GM18858 (cell line): ENCODE measurements at regions not wholly inside any gene's neighbourhood (a gene's known extent, or its start where the extent isn't known, plus 50 kb on each side); places are given as distances from the start of the nearest gene placed in this dataset.

ENCODE experiments used
- ATAC-seq: cut with Tn5 transposase; IDR thresholded peaks from one replicate; pipeline ENCODE4 v1.9.1; 2021; ENCODE audit not compliant: unreplicated experiment

- ATAC-seq: no peak
Measured at GRCh38 chr6:100184473-100184872, 190.4 kb upstream of the MCHR2 start.

- no peak for ATAC-seq
Measured at GRCh38 chr6:100182313-100182712, 188.3 kb upstream of the MCHR2 start.

GRCh38 chr6:100181309-100181708 is 187.3 kb upstream of the MCHR2 start:
- ATAC-seq: no peak

- no peak for ATAC-seq
Measured at GRCh38 chr6:100179576-100179975, 185.6 kb upstream of the MCHR2 start.

- ATAC-seq: no peak
Measured at GRCh38 chr6:100177956-100178355, 183.9 kb upstream of the MCHR2 start.

- no peak for ATAC-seq
Measured at GRCh38 chr6:100176951-100177710, 183.1 kb upstream of the MCHR2 start.

- no peak for ATAC-seq
Measured at GRCh38 chr6:100176311-100176950, 182.4 kb upstream of the MCHR2 start.

GRCh38 chr6:100175814-100176310 is 181.8 kb upstream of the MCHR2 start:
- ATAC-seq: no peak

GRCh38 chr6:100173211-100173610 is 179.2 kb upstream of the MCHR2 start:
- ATAC-seq: no peak

GRCh38 chr6:100172322-100172713 is 178.3 kb upstream of the MCHR2 start:
- ATAC-seq: no peak

GRCh38 chr6:100171533-100172321 is 177.7 kb upstream of the MCHR2 start:
- peak; percentile 85 for ATAC-seq

- ATAC-seq: no peak
Measured at GRCh38 chr6:100168148-100168547, 174.1 kb upstream of the MCHR2 start.

- no peak for ATAC-seq
Measured at GRCh38 chr6:100167585-100167984, 173.6 kb upstream of the MCHR2 start.

- ATAC-seq: no peak
Measured at GRCh38 chr6:100166956-100167355, 172.9 kb upstream of the MCHR2 start.

- no peak for ATAC-seq
Measured at GRCh38 chr6:100165442-100165841, 171.4 kb upstream of the MCHR2 start.

GRCh38 chr6:100163035-100163434 is 169.0 kb upstream of the MCHR2 start:
- no peak for ATAC-seq

- no peak for ATAC-seq
Measured at GRCh38 chr6:100161782-100162365, 167.9 kb upstream of the MCHR2 start.

- ATAC-seq: no peak
Measured at GRCh38 chr6:100160930-100161329, 166.9 kb upstream of the MCHR2 start.

GRCh38 chr6:100155141-100155540 is 161.1 kb upstream of the MCHR2 start:
- no peak for ATAC-seq

- ATAC-seq: no peak
Measured at GRCh38 chr6:100153636-100154275, 159.7 kb upstream of the MCHR2 start.

GRCh38 chr6:100152201-100152600 is 158.2 kb upstream of the MCHR2 start:
- no peak for ATAC-seq
